ENCODE measurements at regions not wholly inside any gene's neighbourhood (a gene's known extent, or its start where the extent isn't known, plus 50 kb on each side); places are given as distances from the start of the nearest gene placed in this dataset.

- Histone ChIP-seq H3K9me2 (replicated peaks; ENCODE audit: control insufficient read depth, low read length) (no peaks in the 10 kb centered on the region), H3K79me2 (ENCODE audit: control insufficient read depth, low read length) (no peaks in the 10 kb centered on the region), H4K20me1 (ENCODE audit: control insufficient read depth, insufficient read depth, low read depth, low read length) (no peaks in the 10 kb centered on the region), H3K4me2 (ENCODE audit: low read length) (no peak overlapping the region), H3K27ac (ENCODE audit: low read depth, low read length) (no peak overlapping the region), H3K9me3 (ENCODE audit: control insufficient read depth, insufficient read depth, low read length) (no peaks in the 10 kb centered on the region), H3K4me1 (ENCODE audit: control insufficient read depth, low read length) (no peaks in the 10 kb centered on the region), H3K4me3 (ENCODE audit: low read length) (no peak overlapping the region), H3F3A (ENCODE audit: control insufficient read depth, insufficient read depth) (no peaks in the 10 kb centered on the region), H3K27me3 (ENCODE audit: control insufficient read depth, low read length) (no peaks in the 10 kb centered on the region), H3K36me3 (ENCODE audit: control insufficient read depth, low read length) (no peaks in the 10 kb centered on the region)
- no peak for TF ChIP-seq EZH2phosphoT487 (IDR thresholded peaks at IDR 0.05; ENCODE audit: borderline replicate concordance, low read length)
- TF ChIP-seq CTCF (IDR thresholded peaks at IDR 0.05; ENCODE audit: low read depth, low read length, poor library complexity, severe bottlenecking), result no peak
Observed at GRCh38 chr16:17770104-17770503, 299.3 kb upstream of the XYLT1 start.

- no peak for TF ChIP-seq EZH2phosphoT487 (IDR thresholded peaks at IDR 0.05; ENCODE audit: borderline replicate concordance, low read length)
- TF ChIP-seq CTCF (IDR thresholded peaks at IDR 0.05; ENCODE audit: low read depth, low read length, poor library complexity, severe bottlenecking), result no peak
- no peak overlapping the region for H3K4me2 ChIP-seq (ENCODE audit: low read length)
- no peak overlapping the region for H3K27ac ChIP-seq (ENCODE audit: low read depth, low read length)
- no peaks in the 10 kb centered on the region for H3K27me3 ChIP-seq (ENCODE audit: control insufficient read depth, low read length)
- no peaks in the 10 kb centered on the region for H3F3A ChIP-seq (ENCODE audit: control insufficient read depth, insufficient read depth)
- H3K4me3 ChIP-seq (ENCODE audit: low read length), result no peak overlapping the region
- no peaks in the 10 kb centered on the region for H3K36me3 ChIP-seq (ENCODE audit: control insufficient read depth, low read length)
- H3K9me3 ChIP-seq (ENCODE audit: control insufficient read depth, insufficient read depth, low read length), result no peaks in the 10 kb centered on the region
- no peaks in the 10 kb centered on the region for H3K4me1 ChIP-seq (ENCODE audit: control insufficient read depth, low read length)
- no peaks in the 10 kb centered on the region for H3K9me2 ChIP-seq (replicated peaks; ENCODE audit: control insufficient read depth, low read length)
- H3K79me2 ChIP-seq (ENCODE audit: control insufficient read depth, low read length), result no peaks in the 10 kb centered on the region
- H4K20me1 ChIP-seq (ENCODE audit: control insufficient read depth, insufficient read depth, low read depth, low read length), result no peaks in the 10 kb centered on the region
Observed at GRCh38 chr16:17769065-17769464, 298.3 kb upstream of the XYLT1 start.

GRCh38 chr16:17768257-17768656 lies 297.5 kb upstream of the XYLT1 start:
- Histone ChIP-seq H3K9me3 (ENCODE audit: control insufficient read depth, insufficient read depth, low read length) (no peaks in the 10 kb centered on the region), H4K20me1 (ENCODE audit: control insufficient read depth, insufficient read depth, low read depth, low read length) (no peaks in the 10 kb centered on the region), H3K27ac (ENCODE audit: low read depth, low read length) (no peak overlapping the region), H3K27me3 (ENCODE audit: control insufficient read depth, low read length) (no peaks in the 10 kb centered on the region), H3K79me2 (ENCODE audit: control insufficient read depth, low read length) (no peaks in the 10 kb centered on the region), H3K4me1 (ENCODE audit: control insufficient read depth, low read length) (no peaks in the 10 kb centered on the region), H3K9me2 (replicated peaks; ENCODE audit: control insufficient read depth, low read length) (no peaks in the 10 kb centered on the region), H3F3A (ENCODE audit: control insufficient read depth, insufficient read depth) (no peaks in the 10 kb centered on the region), H3K4me2 (ENCODE audit: low read length) (no peak overlapping the region), H3K4me3 (ENCODE audit: low read length) (no peak overlapping the region), H3K36me3 (ENCODE audit: control insufficient read depth, low read length) (no peaks in the 10 kb centered on the region)
- TF ChIP-seq CTCF (IDR thresholded peaks at IDR 0.05; ENCODE audit: low read depth, low read length, poor library complexity, severe bottlenecking) (no peak), EZH2phosphoT487 (IDR thresholded peaks at IDR 0.05; ENCODE audit: borderline replicate concordance, low read length) (no peak)

GRCh38 chr16:17766012-17766411 lies 295.3 kb upstream of the XYLT1 start:
- Histone ChIP-seq H3K27ac (ENCODE audit: low read depth, low read length) (no peak overlapping the region), H4K20me1 (ENCODE audit: control insufficient read depth, insufficient read depth, low read depth, low read length) (no peaks in the 10 kb centered on the region), H3F3A (ENCODE audit: control insufficient read depth, insufficient read depth) (no peaks in the 10 kb centered on the region), H3K9me2 (replicated peaks; ENCODE audit: control insufficient read depth, low read length) (no peaks in the 10 kb centered on the region), H3K4me1 (ENCODE audit: control insufficient read depth, low read length) (no peaks in the 10 kb centered on the region), H3K9me3 (ENCODE audit: control insufficient read depth, insufficient read depth, low read length) (no peaks in the 10 kb centered on the region), H3K36me3 (ENCODE audit: control insufficient read depth, low read length) (no peaks in the 10 kb centered on the region), H3K27me3 (ENCODE audit: control insufficient read depth, low read length) (no peaks in the 10 kb centered on the region), H3K79me2 (ENCODE audit: control insufficient read depth, low read length) (no peaks in the 10 kb centered on the region), H3K4me3 (ENCODE audit: low read length) (no peak overlapping the region), H3K4me2 (ENCODE audit: low read length) (no peak overlapping the region)
- TF ChIP-seq EZH2phosphoT487 (IDR thresholded peaks at IDR 0.05; ENCODE audit: borderline replicate concordance, low read length) (no peak), CTCF (IDR thresholded peaks at IDR 0.05; ENCODE audit: low read depth, low read length, poor library complexity, severe bottlenecking) (no peak)
